ENCODE measurements at regions not wholly inside any gene's neighbourhood (a gene's known extent, or its start where the extent isn't known, plus 50 kb on each side); places are given as distances from the start of the nearest gene placed in this dataset.

DNA sequence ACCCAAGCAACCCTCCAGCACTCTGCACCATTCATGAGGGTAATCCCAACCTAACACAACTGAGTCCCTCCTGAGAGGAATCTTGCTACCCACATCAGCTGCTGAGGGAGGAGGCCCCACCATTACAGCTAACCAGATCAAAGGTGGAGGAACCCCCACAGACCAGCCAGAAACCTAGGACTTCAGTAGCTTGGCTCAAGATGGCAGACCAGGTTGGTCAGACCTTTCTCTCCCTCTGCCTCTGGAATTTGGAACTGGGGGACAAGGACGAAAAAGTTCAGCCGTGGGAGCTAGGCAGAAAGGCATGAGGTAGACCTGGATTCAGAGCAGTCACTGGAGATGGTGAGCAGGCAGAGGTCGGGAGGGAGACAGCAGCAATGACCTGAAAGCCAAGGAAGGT, 101.3 kb upstream of the CACUL1 start:
- intact Hi-C loops (cut with DNase I; ENCODE audit: low total_unique reads) (no loop called here), in situ Hi-C loops (cut with MboI; ENCODE audit: low sequenced_read_pairs in 4 of 4) (no loop called here)
- Histone ChIP-seq H3K36me3 (no peaks in the 10 kb centered on the region), H3K4me3 (no peak overlapping the region), H3K27ac (no peak overlapping the region), H3K27me3 (no peaks in the 10 kb centered on the region), H3K4me1 (no peaks in the 10 kb centered on the region), H3K9me3 (no peaks in the 10 kb centered on the region)
- DNase-seq (no peak), ATAC-seq (no peak)
- TF ChIP-seq, protein P1, sequence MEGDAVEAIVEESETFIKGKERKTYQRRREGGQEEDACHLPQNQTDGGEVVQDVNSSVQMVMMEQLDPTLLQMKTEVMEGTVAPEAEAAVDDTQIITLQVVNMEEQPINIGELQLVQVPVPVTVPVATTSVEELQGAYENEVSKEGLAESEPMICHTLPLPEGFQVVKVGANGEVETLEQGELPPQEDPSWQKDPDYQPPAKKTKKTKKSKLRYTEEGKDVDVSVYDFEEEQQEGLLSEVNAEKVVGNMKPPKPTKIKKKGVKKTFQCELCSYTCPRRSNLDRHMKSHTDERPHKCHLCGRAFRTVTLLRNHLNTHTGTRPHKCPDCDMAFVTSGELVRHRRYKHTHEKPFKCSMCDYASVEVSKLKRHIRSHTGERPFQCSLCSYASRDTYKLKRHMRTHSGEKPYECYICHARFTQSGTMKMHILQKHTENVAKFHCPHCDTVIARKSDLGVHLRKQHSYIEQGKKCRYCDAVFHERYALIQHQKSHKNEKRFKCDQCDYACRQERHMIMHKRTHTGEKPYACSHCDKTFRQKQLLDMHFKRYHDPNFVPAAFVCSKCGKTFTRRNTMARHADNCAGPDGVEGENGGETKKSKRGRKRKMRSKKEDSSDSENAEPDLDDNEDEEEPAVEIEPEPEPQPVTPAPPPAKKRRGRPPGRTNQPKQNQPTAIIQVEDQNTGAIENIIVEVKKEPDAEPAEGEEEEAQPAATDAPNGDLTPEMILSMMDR (IDR thresholded peaks at IDR 0.05 in 4 of 5, conservative IDR thresholded peaks at IDR 0.05 in 1 of 5): no peak
- no peak for TF ChIP-seq POLR2A (IDR thresholded peaks at IDR 0.05)

DNA sequence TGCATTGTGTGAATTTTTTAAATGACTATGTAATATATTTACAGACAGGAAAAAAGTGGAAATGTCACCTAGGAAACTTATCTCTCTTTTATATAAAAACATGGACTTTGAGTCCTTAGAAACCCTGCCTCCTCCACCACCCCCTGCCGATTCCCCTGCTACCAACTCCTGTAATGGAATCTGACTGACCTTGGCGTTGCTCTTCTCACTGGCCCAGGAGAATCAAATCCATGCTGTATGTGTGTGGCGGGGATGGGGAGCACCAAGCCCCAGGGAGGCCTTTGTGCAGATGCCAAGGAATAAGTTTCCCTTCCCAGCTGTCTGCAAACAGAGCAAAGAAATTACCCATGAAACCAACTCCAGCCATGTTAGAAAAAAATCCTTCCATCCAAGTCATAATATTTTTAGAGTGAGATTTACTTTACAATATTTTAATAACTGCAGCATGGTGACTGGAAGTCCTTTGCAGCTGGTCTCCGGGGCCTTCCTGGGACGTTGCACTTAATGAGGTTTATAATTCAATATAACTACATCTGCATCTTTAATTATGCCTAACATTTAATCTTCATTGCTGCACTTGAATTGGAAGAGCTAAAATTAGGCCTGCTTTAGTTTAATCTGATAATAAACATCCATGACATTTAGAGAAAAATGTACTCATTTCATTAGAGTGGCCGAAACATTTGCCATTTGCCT, 111.4 kb upstream of the CACUL1 start:
- Histone ChIP-seq H3K27ac (no peak overlapping the region), H3K27me3 (no peaks in the 10 kb centered on the region), H3K4me1 (no peaks in the 10 kb centered on the region), H3K4me3 (no peak overlapping the region), H3K36me3 (no peaks in the 10 kb centered on the region), H3K9me3 (no peaks in the 10 kb centered on the region)
- TF ChIP-seq POLR2A (IDR thresholded peaks at IDR 0.05): no peak
- TF ChIP-seq, protein P1 (IDR thresholded peaks at IDR 0.05 in 4 of 5, conservative IDR thresholded peaks at IDR 0.05 in 1 of 5): no peak
- intact Hi-C loops (cut with DNase I; ENCODE audit: low total_unique reads) (no loop called here), in situ Hi-C loops (cut with MboI; ENCODE audit: low sequenced_read_pairs in 4 of 4) (no loop called here)
- no peak for DNase-seq
- no peak for ATAC-seq

DNA sequence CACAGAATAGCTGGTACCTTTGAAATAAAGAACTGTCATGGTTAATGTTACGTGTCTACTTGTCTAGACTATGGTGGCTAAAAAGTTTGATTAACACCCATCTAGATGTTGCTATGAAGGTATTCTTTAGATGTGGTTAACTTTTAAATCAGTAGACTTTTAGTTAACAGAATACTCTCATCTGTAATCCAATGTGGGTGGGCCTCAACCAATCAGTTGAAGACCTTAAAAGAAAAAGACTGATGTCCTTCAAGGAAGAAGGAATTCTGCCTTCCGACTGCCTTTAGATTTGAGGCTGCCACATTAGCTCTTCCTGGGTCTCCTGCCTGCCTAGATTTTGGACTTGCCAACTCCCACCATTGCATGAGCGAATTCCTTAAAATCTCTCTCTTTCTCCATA, 113.0 kb upstream of the CACUL1 start:
- Histone ChIP-seq H3K4me3 (no peak overlapping the region), H3K36me3 (no peaks in the 10 kb centered on the region), H3K27me3 (no peaks in the 10 kb centered on the region), H3K4me1 (no peaks in the 10 kb centered on the region), H3K27ac (no peak overlapping the region), H3K9me3 (no peaks in the 10 kb centered on the region)
- no peak for TF ChIP-seq POLR2A (IDR thresholded peaks at IDR 0.05)
- TF ChIP-seq, protein P1 (IDR thresholded peaks at IDR 0.05 in 4 of 5, conservative IDR thresholded peaks at IDR 0.05 in 1 of 5): no peak
- in situ Hi-C loops (cut with MboI; ENCODE audit: low sequenced_read_pairs in 4 of 4): no loop called here
- intact Hi-C loops (cut with DNase I; ENCODE audit: low total_unique reads): no loop called here
- DNase-seq (no peak), ATAC-seq (no peak)

DNA sequence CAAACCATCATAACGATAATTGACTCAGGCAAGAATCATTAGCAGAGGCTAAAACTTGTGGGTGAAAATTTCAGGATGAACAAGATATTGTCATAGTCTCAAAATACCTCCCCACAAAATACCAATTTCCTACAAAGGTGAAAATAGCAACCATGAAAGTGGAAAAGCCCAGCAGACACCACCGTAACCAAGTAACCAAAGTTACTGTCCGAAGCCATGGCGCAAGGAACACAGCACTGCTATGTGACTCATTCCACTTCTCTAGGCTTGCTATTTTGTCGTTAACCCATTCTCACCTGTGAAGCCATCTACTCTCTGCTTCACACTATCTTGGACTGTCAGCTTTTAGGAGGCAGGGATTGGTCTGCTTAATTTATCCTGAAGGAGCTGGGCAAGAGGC, 113.8 kb upstream of the CACUL1 start:
- no peaks in the 10 kb centered on the region for H3K36me3 ChIP-seq
- ATAC-seq (no peak), DNase-seq (no peak)
- H3K4me3 ChIP-seq: no peak overlapping the region
- intact Hi-C loops (cut with DNase I; ENCODE audit: low total_unique reads) (no loop called here), in situ Hi-C loops (cut with MboI; ENCODE audit: low sequenced_read_pairs in 4 of 4) (no loop called here)
- no peaks in the 10 kb centered on the region for H3K27me3 ChIP-seq
- H3K9me3 ChIP-seq: no peaks in the 10 kb centered on the region
- TF ChIP-seq, protein P1 (IDR thresholded peaks at IDR 0.05 in 4 of 5, conservative IDR thresholded peaks at IDR 0.05 in 1 of 5): no peak
- no peak for TF ChIP-seq POLR2A (IDR thresholded peaks at IDR 0.05)
- no peaks in the 10 kb centered on the region for H3K4me1 ChIP-seq
- no peak overlapping the region for H3K27ac ChIP-seq

Data from gastrocnemius medialis (tissue), 4 donors.